ENCODE measurements at regions not wholly inside any gene's neighbourhood (a gene's known extent, or its start where the extent isn't known, plus 50 kb on each side); places are given as distances from the start of the nearest gene placed in this dataset.

DNA sequence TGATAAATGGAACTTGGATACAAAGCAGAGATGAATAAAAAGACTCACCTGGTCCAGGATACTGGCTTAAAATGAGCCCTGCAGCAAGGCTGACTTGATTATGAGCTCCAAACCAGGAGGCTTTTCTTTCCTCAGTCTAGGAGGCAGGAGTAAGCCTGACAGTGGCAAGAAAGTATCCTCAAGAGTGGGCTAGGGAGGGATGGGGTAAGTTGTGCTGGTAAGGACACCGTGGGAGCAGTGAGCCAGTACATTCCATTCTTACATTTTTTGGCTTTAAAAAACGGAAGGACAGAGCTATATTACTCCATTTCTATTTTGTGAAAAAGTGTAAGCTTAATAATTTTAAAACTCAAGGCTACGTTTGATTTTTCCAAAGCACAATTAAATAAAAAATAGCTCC lies 187.1 kb upstream of the DDI1 start:
- Histone ChIP-seq H3K36me3 (ENCODE audit: control insufficient read depth, insufficient read depth, low read length) (no peaks in the 10 kb centered on the region), H3K4me3 (replicated peaks; ENCODE audit: low read depth, low read length) (no peak overlapping the region), H3K27me3 (replicated peaks; ENCODE audit: control insufficient read depth, insufficient read depth, low read length) (no peaks in the 10 kb centered on the region; the same call in 1 of the 2 replicates)
- TF ChIP-seq, protein P1, sequence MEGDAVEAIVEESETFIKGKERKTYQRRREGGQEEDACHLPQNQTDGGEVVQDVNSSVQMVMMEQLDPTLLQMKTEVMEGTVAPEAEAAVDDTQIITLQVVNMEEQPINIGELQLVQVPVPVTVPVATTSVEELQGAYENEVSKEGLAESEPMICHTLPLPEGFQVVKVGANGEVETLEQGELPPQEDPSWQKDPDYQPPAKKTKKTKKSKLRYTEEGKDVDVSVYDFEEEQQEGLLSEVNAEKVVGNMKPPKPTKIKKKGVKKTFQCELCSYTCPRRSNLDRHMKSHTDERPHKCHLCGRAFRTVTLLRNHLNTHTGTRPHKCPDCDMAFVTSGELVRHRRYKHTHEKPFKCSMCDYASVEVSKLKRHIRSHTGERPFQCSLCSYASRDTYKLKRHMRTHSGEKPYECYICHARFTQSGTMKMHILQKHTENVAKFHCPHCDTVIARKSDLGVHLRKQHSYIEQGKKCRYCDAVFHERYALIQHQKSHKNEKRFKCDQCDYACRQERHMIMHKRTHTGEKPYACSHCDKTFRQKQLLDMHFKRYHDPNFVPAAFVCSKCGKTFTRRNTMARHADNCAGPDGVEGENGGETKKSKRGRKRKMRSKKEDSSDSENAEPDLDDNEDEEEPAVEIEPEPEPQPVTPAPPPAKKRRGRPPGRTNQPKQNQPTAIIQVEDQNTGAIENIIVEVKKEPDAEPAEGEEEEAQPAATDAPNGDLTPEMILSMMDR (IDR thresholded peaks at IDR 0.05; ENCODE audit: insufficient read depth, low read length, poor library complexity, severe bottlenecking): no peak
- DNase-seq (ENCODE audit: extremely low read depth, insufficient read length): no peak

- H3K36me3 ChIP-seq (ENCODE audit: control insufficient read depth, insufficient read depth, low read length): no peaks in the 10 kb centered on the region
- no peak for DNase-seq (ENCODE audit: extremely low read depth, insufficient read length)
- H3K4me3 ChIP-seq (replicated peaks; ENCODE audit: low read depth, low read length): no peak overlapping the region
- H3K27me3 ChIP-seq (replicated peaks; ENCODE audit: control insufficient read depth, insufficient read depth, low read length): no peaks in the 10 kb centered on the region; the same call in 1 of the 2 replicates
- TF ChIP-seq, protein P1 (IDR thresholded peaks at IDR 0.05; ENCODE audit: insufficient read depth, low read length, poor library complexity, severe bottlenecking): no peak
These were observed 185.8 kb upstream of the DDI1 start for GRCh38 chr11:103850419-103851165.

- H3K4me3 ChIP-seq (replicated peaks; ENCODE audit: low read depth, low read length): no peak overlapping the region
- H3K27me3 ChIP-seq (replicated peaks; ENCODE audit: control insufficient read depth, insufficient read depth, low read length): no peaks in the 10 kb centered on the region; the same call in 1 of the 2 replicates
- no peak for DNase-seq (ENCODE audit: extremely low read depth, insufficient read length)
- H3K36me3 ChIP-seq (ENCODE audit: control insufficient read depth, insufficient read depth, low read length): no peaks in the 10 kb centered on the region
- TF ChIP-seq, protein P1 (IDR thresholded peaks at IDR 0.05; ENCODE audit: insufficient read depth, low read length, poor library complexity, severe bottlenecking): no peak
These were observed 185.2 kb upstream of the DDI1 start for GRCh38 chr11:103851166-103851651.
